Common myeloid progenitor, CD34-positive (primary cell): ENCODE measurements at regions not wholly inside any gene's neighbourhood (a gene's known extent, or its start where the extent isn't known, plus 50 kb on each side); places are given as distances from the start of the nearest gene placed in this dataset.

ENCODE experiments used
- CTCF ChIA-PET: fragments of 350-600 bp; sonication (Branson Sonifier 250); formaldehyde crosslinking; loops from one replicate; lab custom pipeline; 2021; ENCODE audit warnings: antibody characterized with exemption; lab: Charles Lee
- POLR2A ChIA-PET: fragments of 350-600 bp; sonication (Branson Sonifier 250); formaldehyde crosslinking; loops from one replicate; lab custom pipeline; 2021; ENCODE audit warnings: antibody characterized with exemption; lab: Charles Lee
- DNase-seq, 3 donors: peaks; one replicate each; pipeline versions ENCODE4 v3.0.0 to v3.0.0-alpha.2; 2013
- H3K27ac ChIP-seq, 2 experiments: 1 replicate in 1 of 2; 2 replicates in 1 of 2; pipeline ENCODE4 v1.7.0; 2013; ENCODE audit warnings: inconsistent platforms in 2 of 2, low read length in 2 of 2, mild to moderate bottlenecking in 2 of 2, low read depth in 1 of 2, moderate library complexity in 1 of 2; ENCODE audit not compliant: severe bottlenecking in 2 of 2, insufficient read depth in 1 of 2, poor library complexity in 1 of 2
- H3K27me3 ChIP-seq, 5 experiments: replicated peaks in 2 of 5; 1 replicate in 3 of 5; 2 replicates in 2 of 5; pipeline versions ENCODE4 v1.6.1 to v1.7.0; 2013; ENCODE audit warnings: low read length in 4 of 5, mild to moderate bottlenecking in 2 of 5, moderate library complexity in 2 of 5, inconsistent platforms in 1 of 5; ENCODE audit not compliant: insufficient read depth in 5 of 5, control insufficient read depth in 4 of 5
- H3K36me3 ChIP-seq, 4 experiments: 1 replicate in 2 of 4; 2 replicates in 2 of 4; pipeline versions ENCODE4 v1.6.1 to v1.7.0; 2013; ENCODE audit warnings: low read length in 3 of 4, control low read depth in 1 of 4, mild to moderate bottlenecking in 1 of 4; ENCODE audit not compliant: control insufficient read depth in 4 of 4, insufficient read depth in 4 of 4
- H3K4me1 ChIP-seq, 4 experiments: 1 replicate in 3 of 4; 2 replicates in 1 of 4; pipeline versions ENCODE4 v1.6.1 to v1.7.1; 2013; ENCODE audit warnings: low read length in 3 of 4, mild to moderate bottlenecking in 3 of 4, control low read depth in 1 of 4, inconsistent platforms in 1 of 4, moderate library complexity in 1 of 4; ENCODE audit not compliant: control insufficient read depth in 4 of 4, insufficient read depth in 4 of 4; ENCODE audit errors: control extremely low read depth in 1 of 4
- H3K4me3 ChIP-seq, 7 experiments: 1 replicate in 4 of 7; 2 replicates in 3 of 7; pipeline versions ENCODE4 v1.5.1 to v1.7.0; 2013; ENCODE audit warnings: mild to moderate bottlenecking in 7 of 7, low read length in 6 of 7, moderate library complexity in 6 of 7, inconsistent platforms in 2 of 7, low read depth in 2 of 7, control low read depth in 1 of 7; ENCODE audit not compliant: insufficient read depth in 4 of 7, control insufficient read depth in 1 of 7; ENCODE audit errors: extremely low read depth in 1 of 7
- H3K9me3 ChIP-seq, 5 experiments: 1 replicate in 4 of 5; 2 replicates in 1 of 5; pipeline versions ENCODE4 v1.6.1 to v1.7.1; 2013; ENCODE audit warnings: low read length in 4 of 5, mild to moderate bottlenecking in 2 of 5, inconsistent platforms in 1 of 5, low read depth in 1 of 5, moderate library complexity in 1 of 5; ENCODE audit not compliant: control insufficient read depth in 4 of 5, insufficient read depth in 2 of 5; ENCODE audit errors: control extremely low read depth in 1 of 5
- WGBS: methylation state at CpG from one replicate; pipeline ENCODE4 v1.1.5; 2013; ENCODE audit not compliant: insufficient coverage; 5-methylcytosine and 5-hydroxymethylcytosine counted together

DNA sequence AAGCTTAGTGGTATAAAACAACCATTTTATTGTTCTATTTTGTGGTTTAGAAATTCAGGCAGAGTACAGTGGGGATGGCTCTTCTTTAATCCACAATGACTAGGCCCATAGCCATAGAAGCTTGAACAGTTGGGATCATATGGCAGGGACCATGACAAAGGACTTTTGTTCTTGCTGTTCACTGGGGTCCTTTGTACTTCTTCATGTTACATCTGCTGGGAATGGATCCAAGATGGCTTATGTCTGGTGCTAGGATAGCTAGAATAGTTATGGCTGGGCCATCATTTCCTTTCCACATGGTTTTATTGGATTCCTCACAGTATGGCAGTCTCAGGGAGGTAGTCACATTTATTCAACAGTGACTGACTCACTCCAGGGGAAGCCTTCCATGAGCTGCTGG lies 427.9 kb upstream of the AGTR1 start:
- DNase-seq = no peak
- CTCF ChIA-PET = no interaction called here
- no peak overlapping the region for H3K4me3 ChIP-seq
- H3K9me3 ChIP-seq = no peaks in the 10 kb centered on the region
- no peak overlapping the region for H3K27ac ChIP-seq
- no peaks in the 10 kb centered on the region for H3K36me3 ChIP-seq
- no peaks in the 10 kb centered on the region for H3K27me3 ChIP-seq
- POLR2A ChIA-PET = no interaction called here
- no peaks in the 10 kb centered on the region for H3K4me1 ChIP-seq

- Histone ChIP-seq H3K4me3 (no peak overlapping the region), H3K27ac (no peak overlapping the region), H3K27me3 (no peaks in the 10 kb centered on the region), H3K9me3 (peaks cover 0 to 2% (median 0%) of the 10 kb centered on the region in 5 experiments), H3K4me1 (no peaks in the 10 kb centered on the region), H3K36me3 (no peaks in the 10 kb centered on the region)
- WGBS = 97% methylated on average over 34 of the region's 38 CpGs
- CTCF ChIA-PET = no interaction called here
- DNase-seq = no peak
- POLR2A ChIA-PET = no interaction called here
These were observed 417.0 kb upstream of the AGTR1 start for GRCh38 chr3:148280623-148281242.

DNA sequence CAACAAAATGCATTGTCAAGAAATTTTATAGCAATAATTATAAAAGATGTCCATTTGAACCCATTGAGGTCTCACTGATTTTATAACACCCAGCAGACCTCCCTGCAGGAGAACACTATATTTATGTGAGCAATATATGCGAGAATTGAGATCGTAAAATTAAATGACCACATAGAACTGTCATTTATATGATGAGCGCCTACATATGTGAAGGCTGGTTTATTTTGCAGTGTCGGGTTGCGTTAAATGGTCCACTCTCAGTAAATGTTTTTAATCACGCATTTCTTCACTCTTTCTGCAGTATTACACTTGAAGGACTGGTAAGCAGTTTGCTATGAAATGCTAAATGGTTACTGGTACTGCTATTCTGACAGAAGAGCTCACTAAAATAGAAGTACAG lies 408.5 kb upstream of the AGTR1 start:
- CTCF ChIA-PET = no interaction called here

DNA sequence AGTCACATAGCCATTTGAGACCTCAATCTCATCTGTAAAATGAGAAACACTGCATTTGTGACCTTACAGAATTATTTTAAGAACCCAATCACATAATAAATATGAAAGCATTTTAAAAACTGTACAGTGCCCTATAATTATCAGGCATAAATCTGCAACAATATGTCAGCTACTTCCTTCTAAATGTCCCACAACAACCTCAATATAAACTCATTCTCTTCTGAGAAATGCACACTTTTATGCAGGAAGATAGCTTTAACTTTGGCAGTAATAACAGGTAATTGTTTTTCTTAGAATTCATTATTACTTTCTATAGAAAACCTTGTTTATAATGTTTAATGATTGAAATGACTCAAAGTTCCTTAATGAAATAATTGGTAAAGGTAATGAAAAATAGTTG lies 400.7 kb upstream of the AGTR1 start:
- Histone ChIP-seq H3K27ac (no peak overlapping the region), H3K36me3 (no peaks in the 10 kb centered on the region), H3K27me3 (peaks cover 0 to 1% (median 0%) of the 10 kb centered on the region in 5 experiments), H3K4me1 (no peaks in the 10 kb centered on the region), H3K9me3 (peaks cover 0 to 1% (median 0%) of the 10 kb centered on the region in 5 experiments), H3K4me3 (no peak overlapping the region)
- POLR2A ChIA-PET = no interaction called here
- CTCF ChIA-PET = interaction anchor here (0.6 kb wide), 1 partner anchor 14 kb away, joined by 3 read pairs; no protein-coding TSS in a partner anchor
- DNase-seq = no peak

More for the DNA sequence above, 408.5 kb upstream of the AGTR1 start:
- Histone ChIP-seq H3K4me3 (no peak overlapping the region), H3K4me1 (no peaks in the 10 kb centered on the region), H3K27me3 (peaks cover 0 to 2% (median 0%) of the 10 kb centered on the region in 5 experiments), H3K9me3 (no peaks in the 10 kb centered on the region), H3K36me3 (no peaks in the 10 kb centered on the region), H3K27ac (no peak overlapping the region)
- POLR2A ChIA-PET = no interaction called here
- no peak for DNase-seq
- 100% methylated on average over 5 of the region's 6 CpGs for WGBS

GRCh38 chr3:148307443-148307843 lies 390.3 kb upstream of the AGTR1 start:
- no peaks in the 10 kb centered on the region for H3K36me3 ChIP-seq
- H3K27ac ChIP-seq = no peak overlapping the region
- no peak overlapping the region for H3K4me3 ChIP-seq
- no peak for DNase-seq
- H3K9me3 ChIP-seq = no peaks in the 10 kb centered on the region
- no CpG with 5 or more reads among the region's 2 CpGs for WGBS
- ChIA-PET POLR2A (no interaction called here), CTCF (no interaction called here)
- peaks cover 0 to 2% (median 0%) of the 10 kb centered on the region in 5 experiments for H3K27me3 ChIP-seq
- H3K4me1 ChIP-seq = no peaks in the 10 kb centered on the region

- DNase-seq = peak; percentile 26 to 50 (median 32)
- H3K4me3 ChIP-seq = no peak overlapping the region
- no peak overlapping the region for H3K27ac ChIP-seq
- no peaks in the 10 kb centered on the region for H3K36me3 ChIP-seq
- no peaks in the 10 kb centered on the region for H3K9me3 ChIP-seq
- H3K27me3 ChIP-seq = peaks cover 0 to 2% (median 0%) of the 10 kb centered on the region in 5 experiments
- no CpG with 5 or more reads among the region's 4 CpGs for WGBS
- CTCF ChIA-PET = interaction anchor here (1.2 kb wide), 1 partner anchor 9 kb away, joined by 3 read pairs; no protein-coding TSS in a partner anchor
- H3K4me1 ChIP-seq = no peaks in the 10 kb centered on the region
- POLR2A ChIA-PET = no interaction called here
These were observed 388.2 kb upstream of the AGTR1 start for GRCh38 chr3:148309390-148310035.

GRCh38 chr3:148315756-148316155 lies 381.9 kb upstream of the AGTR1 start:
- 100% methylated on average over 1 of the region's 3 CpGs for WGBS

More at GRCh38 chr3:148315756-148316155, 381.9 kb upstream of the AGTR1 start:
- Histone ChIP-seq H3K4me1 (peaks cover 0 to 6% (median 4%) of the 10 kb centered on the region in 4 experiments), H3K36me3 (no peaks in the 10 kb centered on the region), H3K27me3 (no peaks in the 10 kb centered on the region), H3K4me3 (no peak overlapping the region), H3K27ac (no peak overlapping the region), H3K9me3 (no peaks in the 10 kb centered on the region)
- no peak for DNase-seq
- POLR2A ChIA-PET = no interaction called here
- CTCF ChIA-PET = no interaction called here
